H9 (cell line): ENCODE measurements at regions not wholly inside any gene's neighbourhood (a gene's known extent, or its start where the extent isn't known, plus 50 kb on each side); places are given as distances from the start of the nearest gene placed in this dataset.

ENCODE experiments used
- DNase-seq: peaks from one replicate; pipeline ENCODE4 v3.0.0-alpha.2; 2017
- H2AFZ ChIP-seq: one replicate; pipeline ENCODE4 v1.6.1; 2013; ENCODE audit warnings: mild to moderate bottlenecking, low read length, control low read depth, moderate library complexity
- H2AK5ac ChIP-seq: 2 replicates; pipeline ENCODE4 v1.6.1; 2013; ENCODE audit warnings: low read length, control low read depth, mixed read lengths; ENCODE audit not compliant: insufficient read length
- H2BK120ac ChIP-seq: one replicate; pipeline ENCODE4 v1.6.1; 2013; ENCODE audit warnings: low read depth, mild to moderate bottlenecking, low read length, control low read depth, inconsistent platforms; ENCODE audit not compliant: poor library complexity, severe bottlenecking
- H2BK12ac ChIP-seq: 2 replicates; pipeline ENCODE4 v1.6.1; 2013; ENCODE audit warnings: low read length, control low read depth, mixed read lengths, low read depth; ENCODE audit not compliant: insufficient read length
- H2BK15ac ChIP-seq: 2 replicates; pipeline ENCODE4 v1.6.1; 2013; ENCODE audit warnings: low read depth, low read length, control low read depth
- H2BK20ac ChIP-seq: one replicate; pipeline ENCODE4 v1.6.1; 2013; ENCODE audit warnings: low read depth, mild to moderate bottlenecking, low read length, control low read depth, inconsistent platforms; ENCODE audit not compliant: poor library complexity, severe bottlenecking
- H2BK5ac ChIP-seq: 2 replicates; pipeline ENCODE4 v1.6.1; 2013; ENCODE audit warnings: low read length, control low read depth, mixed read lengths; ENCODE audit not compliant: insufficient read length
- H3K14ac ChIP-seq: 2 replicates; pipeline ENCODE4 v1.6.1; 2013; ENCODE audit warnings: low read length, control low read depth; ENCODE audit not compliant: insufficient read depth
- H3K18ac ChIP-seq: 2 replicates; pipeline ENCODE4 v1.6.1; 2013; ENCODE audit warnings: low read depth, mild to moderate bottlenecking, mixed read lengths, low read length, control low read depth; ENCODE audit not compliant: insufficient read length
- H3K23ac ChIP-seq: 2 replicates; pipeline ENCODE4 v1.6.1; 2013; ENCODE audit warnings: low read length, control low read depth, mixed read lengths, low read depth; ENCODE audit not compliant: insufficient read length
- H3K23me2 ChIP-seq: 2 replicates; pipeline ENCODE4 v1.6.1; 2013; ENCODE audit warnings: low read depth, mild to moderate bottlenecking, mixed read lengths, low read length, control low read depth; ENCODE audit not compliant: insufficient read length, poor library complexity, severe bottlenecking
- H3K27ac ChIP-seq: 2 replicates; pipeline ENCODE4 v1.5.1; 2013; ENCODE audit warnings: low read length, control low read depth, mixed read lengths, low read depth; ENCODE audit not compliant: insufficient read length
- H3K27me3 ChIP-seq: 2 replicates; pipeline ENCODE4 v1.6.1; 2013; ENCODE audit warnings: low read length, control low read depth, inconsistent platforms; ENCODE audit not compliant: insufficient read depth
- H3K4ac ChIP-seq: 2 replicates; pipeline ENCODE4 v1.6.1; 2013; ENCODE audit warnings: low read depth, mild to moderate bottlenecking, control low read depth, inconsistent platforms, low read length, moderate library complexity
- H3K4me1 ChIP-seq: 2 replicates; pipeline ENCODE4 v1.6.1; 2013; ENCODE audit warnings: low read length, control low read depth, inconsistent platforms; ENCODE audit not compliant: insufficient read depth
- H3K4me2 ChIP-seq: 2 replicates; pipeline ENCODE4 v1.6.1; 2013; ENCODE audit warnings: low read length, control low read depth, mixed read lengths; ENCODE audit not compliant: insufficient read length, insufficient read depth
- H3K56ac ChIP-seq: 2 replicates; pipeline ENCODE4 v1.6.1; 2013; ENCODE audit warnings: low read depth, mild to moderate bottlenecking, mixed read lengths, low read length, control low read depth; ENCODE audit not compliant: insufficient read length
- H3K79me1 ChIP-seq: 2 replicates; pipeline ENCODE4 v1.6.1; 2013; ENCODE audit warnings: low read depth, mild to moderate bottlenecking, moderate library complexity, low read length, control low read depth, inconsistent platforms; ENCODE audit not compliant: insufficient read depth, poor library complexity, severe bottlenecking
- H3K79me2 ChIP-seq: 2 replicates; pipeline ENCODE4 v1.6.1; 2013; ENCODE audit warnings: low read length, control low read depth, inconsistent platforms; ENCODE audit not compliant: insufficient read depth
- H3K9ac ChIP-seq: 2 replicates; pipeline ENCODE4 v1.6.1; 2013; ENCODE audit warnings: low read length, control low read depth, mixed read lengths; ENCODE audit not compliant: insufficient read length; ENCODE audit errors: extremely low read depth
- H3K9me3 ChIP-seq: one replicate; pipeline ENCODE4 v1.6.1; 2013; ENCODE audit warnings: low read depth, low read length, inconsistent platforms; ENCODE audit not compliant: control insufficient read depth
- H3T11ph ChIP-seq: one replicate; pipeline ENCODE4 v1.6.1; 2013; ENCODE audit warnings: mild to moderate bottlenecking, low read length, control low read depth, inconsistent platforms
- H4K20me1 ChIP-seq: one replicate; pipeline ENCODE4 v1.6.1; 2013; ENCODE audit not compliant: control insufficient read depth, insufficient read length, insufficient read depth
- H4K5ac ChIP-seq: 2 replicates; pipeline ENCODE4 v1.6.1; 2013; ENCODE audit warnings: low read depth, mild to moderate bottlenecking, mixed read lengths, low read length, control low read depth; ENCODE audit not compliant: insufficient read length
- H4K8ac ChIP-seq: replicated peaks from 2 replicates; pipeline ENCODE4 v1.6.1; 2013; ENCODE audit warnings: low read length, control low read depth, mixed read lengths, low read depth; ENCODE audit not compliant: insufficient read length
- H4K91ac ChIP-seq: 2 replicates; pipeline ENCODE4 v1.6.1; 2013; ENCODE audit warnings: low read depth, mild to moderate bottlenecking, moderate library complexity, mixed read lengths, low read length, control low read depth; ENCODE audit not compliant: insufficient read length
- H3K27ac Mint-ChIP-seq, 3 experiments: 2 replicates in 2 of 3; 3 replicates in 1 of 3; pipeline ENCODE4 v1.8.0; 2020 to 2021; ENCODE audit warnings: mixed read lengths in 3 of 3, mild to moderate bottlenecking in 1 of 3, moderate library complexity in 1 of 3
- H3K27me3 Mint-ChIP-seq: 2 replicates; pipeline ENCODE4 v1.8.0; 2021; ENCODE audit warnings: low read depth, mild to moderate bottlenecking, moderate library complexity, mixed read lengths
- H3K36me3 Mint-ChIP-seq, 3 experiments: 2 replicates in 2 of 3; 3 replicates in 1 of 3; pipeline ENCODE4 v1.8.0; 2020 to 2021; ENCODE audit warnings: low read depth in 3 of 3, mixed read lengths in 3 of 3; ENCODE audit not compliant: insufficient read depth in 1 of 3
- H3K4me1 Mint-ChIP-seq, 2 experiments: 2 replicates each; pipeline ENCODE4 v1.8.0; 2020; ENCODE audit warnings: mixed read lengths in 2 of 2
- H3K4me3 Mint-ChIP-seq, 2 experiments: 2 replicates in 1 of 2; 3 replicates in 1 of 2; pipeline ENCODE4 v1.8.0; 2020 to 2021; ENCODE audit warnings: mild to moderate bottlenecking in 2 of 2, mixed read lengths in 2 of 2, moderate library complexity in 1 of 2
- H3K9me3 Mint-ChIP-seq, 2 experiments: 2 replicates in 1 of 2; 3 replicates in 1 of 2; pipeline ENCODE4 v1.8.0; 2020; ENCODE audit warnings: mild to moderate bottlenecking in 2 of 2, mixed read lengths in 2 of 2, moderate library complexity in 1 of 2
- WGBS: extraction: QIAGEN DNeasy Blood & Tissue Kit; methylation state at CpG from one replicate; pipeline ENCODE4 v1.1.7; 2013; ENCODE audit warnings: missing lambda C conversion rate, low lambda C conversion rate, mixed read lengths; ENCODE audit not compliant: insufficient read length; ENCODE audit errors: extremely low coverage; 5-methylcytosine and 5-hydroxymethylcytosine counted together
- TF ChIP-seq, protein P1 (sequence below): fragments of 200-600 bp; sonication (generic); conservative IDR thresholded peaks from 3 replicates; pipeline ENCODE4 v1.8.0; 2021; ENCODE audit warnings: antibody characterized with exemption, mild to moderate bottlenecking

GRCh38 chr12:5236022-5236640, 192.5 kb downstream of the KCNA5 start:
- no peak overlapping the region for H3K9ac ChIP-seq
- H2BK15ac ChIP-seq: no peak overlapping the region
- no peak overlapping the region for H4K5ac ChIP-seq
- no peak overlapping the region for H4K8ac ChIP-seq
- no peak overlapping the region for H2BK120ac ChIP-seq
- H3K79me1 ChIP-seq: no peaks in the 10 kb centered on the region
- no peaks in the 10 kb centered on the region for H3K79me2 ChIP-seq
- no peak overlapping the region for H3K23ac ChIP-seq
- no peak overlapping the region for H3K4me2 ChIP-seq
- no peak overlapping the region for H2AK5ac ChIP-seq
- H4K20me1 ChIP-seq: no peaks in the 10 kb centered on the region
- no peak overlapping the region for H3K27ac ChIP-seq
- no peak overlapping the region for H3K4ac ChIP-seq
- H3K56ac ChIP-seq: no peak overlapping the region
- no CpG with 5 or more reads among the region's 5 CpGs for WGBS
- peaks cover 10 to 13% of the 10 kb centered on the region in 2 experiments for H3K4me1 Mint-ChIP-seq
- no peaks in the 10 kb centered on the region for H3K23me2 ChIP-seq
- H3K27me3 ChIP-seq: no peaks in the 10 kb centered on the region
- TF ChIP-seq, protein P1, sequence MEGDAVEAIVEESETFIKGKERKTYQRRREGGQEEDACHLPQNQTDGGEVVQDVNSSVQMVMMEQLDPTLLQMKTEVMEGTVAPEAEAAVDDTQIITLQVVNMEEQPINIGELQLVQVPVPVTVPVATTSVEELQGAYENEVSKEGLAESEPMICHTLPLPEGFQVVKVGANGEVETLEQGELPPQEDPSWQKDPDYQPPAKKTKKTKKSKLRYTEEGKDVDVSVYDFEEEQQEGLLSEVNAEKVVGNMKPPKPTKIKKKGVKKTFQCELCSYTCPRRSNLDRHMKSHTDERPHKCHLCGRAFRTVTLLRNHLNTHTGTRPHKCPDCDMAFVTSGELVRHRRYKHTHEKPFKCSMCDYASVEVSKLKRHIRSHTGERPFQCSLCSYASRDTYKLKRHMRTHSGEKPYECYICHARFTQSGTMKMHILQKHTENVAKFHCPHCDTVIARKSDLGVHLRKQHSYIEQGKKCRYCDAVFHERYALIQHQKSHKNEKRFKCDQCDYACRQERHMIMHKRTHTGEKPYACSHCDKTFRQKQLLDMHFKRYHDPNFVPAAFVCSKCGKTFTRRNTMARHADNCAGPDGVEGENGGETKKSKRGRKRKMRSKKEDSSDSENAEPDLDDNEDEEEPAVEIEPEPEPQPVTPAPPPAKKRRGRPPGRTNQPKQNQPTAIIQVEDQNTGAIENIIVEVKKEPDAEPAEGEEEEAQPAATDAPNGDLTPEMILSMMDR: no peak
- H3K27ac Mint-ChIP-seq: no peak overlapping the region
- no peak overlapping the region for H3T11ph ChIP-seq
- no peaks in the 10 kb centered on the region for H3K36me3 Mint-ChIP-seq
- no peak overlapping the region for H3K14ac ChIP-seq
- DNase-seq: no peak
- no peak overlapping the region for H2BK20ac ChIP-seq
- H4K91ac ChIP-seq: no peak overlapping the region
- no peaks in the 10 kb centered on the region for H3K9me3 Mint-ChIP-seq
- H2BK12ac ChIP-seq: no peak overlapping the region
- no peaks in the 10 kb centered on the region for H3K9me3 ChIP-seq
- H3K4me3 Mint-ChIP-seq: no peak overlapping the region
- peaks cover 24% of the 10 kb centered on the region for H3K27me3 Mint-ChIP-seq
- H3K18ac ChIP-seq: no peak overlapping the region
- no peak overlapping the region for H2AFZ ChIP-seq
- H3K4me1 ChIP-seq: peaks cover 2% of the 10 kb centered on the region; the same call in 1 of the 2 replicates
- H2BK5ac ChIP-seq: no peak overlapping the region
